COLO668 (cell line): ENCODE measurements at regions not wholly inside any gene's neighbourhood (a gene's known extent, or its start where the extent isn't known, plus 50 kb on each side); places are given as distances from the start of the nearest gene placed in this dataset.

Experiments used
- DNase-seq: peaks from one replicate; lab custom pipeline; 2025; ENCODE audit not compliant: unreplicated experiment; lab: John Stamatoyannopoulos, UW

- peak; percentile 40 for DNase-seq
Measured at GRCh38 chr21:38938343-38938742, 132.6 kb downstream of the ETS2 start.

- DNase-seq = no peak
Measured at GRCh38 chr21:38937844-38938243, 132.1 kb downstream of the ETS2 start.

- no peak for DNase-seq
Measured at GRCh38 chr21:38937286-38937790, 131.6 kb downstream of the ETS2 start.

- no peak for DNase-seq
Measured at GRCh38 chr21:38936240-38936639, 130.5 kb downstream of the ETS2 start.

- DNase-seq = no peak
Measured at GRCh38 chr21:38933731-38934130, 128.0 kb downstream of the ETS2 start.

GRCh38 chr21:38931291-38931690 is 125.6 kb downstream of the ETS2 start:
- no peak for DNase-seq

GRCh38 chr21:38930853-38931252 is 125.1 kb downstream of the ETS2 start:
- DNase-seq = no peak

GRCh38 chr21:38930066-38930465 is 124.3 kb downstream of the ETS2 start:
- DNase-seq = no peak

GRCh38 chr21:38929652-38930051 is 123.9 kb downstream of the ETS2 start:
- DNase-seq = no peak

- DNase-seq = no peak
Measured at GRCh38 chr21:38929142-38929541, 123.4 kb downstream of the ETS2 start.

GRCh38 chr21:38927776-38928175 is 122.0 kb downstream of the ETS2 start:
- DNase-seq = no peak

GRCh38 chr21:38925923-38926322 is 120.2 kb downstream of the ETS2 start:
- DNase-seq = no peak

GRCh38 chr21:38925478-38925877 is 119.7 kb downstream of the ETS2 start:
- no peak for DNase-seq

- no peak for DNase-seq
Measured at GRCh38 chr21:38924954-38925353, 119.2 kb downstream of the ETS2 start.

GRCh38 chr21:38923429-38923828 is 117.7 kb downstream of the ETS2 start:
- no peak for DNase-seq

GRCh38 chr21:38922474-38923235 is 116.9 kb downstream of the ETS2 start:
- no peak for DNase-seq

GRCh38 chr21:38921511-38922251 is 116.0 kb downstream of the ETS2 start:
- DNase-seq = no peak

GRCh38 chr21:38920631-38921398 is 115.1 kb downstream of the ETS2 start:
- no peak for DNase-seq

GRCh38 chr21:38918607-38919346 is 113.0 kb downstream of the ETS2 start:
- DNase-seq = no peak

- DNase-seq = peak; percentile 72
Measured at GRCh38 chr21:38917043-38917774, 111.5 kb downstream of the ETS2 start.
